ENCODE measurements at regions not wholly inside any gene's neighbourhood (a gene's known extent, or its start where the extent isn't known, plus 50 kb on each side); places are given as distances from the start of the nearest gene placed in this dataset.
"Not testable (repeated sequence)": the region's sequence is repeated elsewhere in the genome, so short reads cannot be mapped to it uniquely, and the experiment has no call there.

GRCh38 chr9:13436591-13436990, 157.1 kb upstream of the MPDZ start:
- no peak for DNase-seq

DNA sequence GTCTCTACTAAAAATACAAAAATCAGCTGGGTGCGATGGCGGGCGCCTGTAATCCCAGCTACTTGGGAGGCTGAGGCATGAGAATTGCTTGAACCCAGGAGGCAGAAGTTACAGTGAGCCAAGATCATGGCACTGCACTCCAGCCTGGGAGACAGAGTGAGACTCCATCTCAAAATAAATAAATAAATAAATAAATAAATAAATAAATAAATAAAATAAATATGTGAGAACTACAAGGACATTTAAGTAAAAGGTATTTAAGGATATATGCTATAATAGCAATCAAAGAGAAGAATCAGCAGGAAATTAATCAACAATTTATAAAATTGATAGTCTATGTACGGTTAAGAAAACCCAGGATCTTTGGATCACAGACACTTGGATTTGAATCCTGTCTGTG, 154.0 kb upstream of the MPDZ start:
- not testable (repeated sequence) for DNase-seq

GRCh38 chr9:13432904-13433303, 153.4 kb upstream of the MPDZ start:
- no peak for DNase-seq

GRCh38 chr9:13431692-13432091, 152.2 kb upstream of the MPDZ start:
- no peak for DNase-seq

DNA sequence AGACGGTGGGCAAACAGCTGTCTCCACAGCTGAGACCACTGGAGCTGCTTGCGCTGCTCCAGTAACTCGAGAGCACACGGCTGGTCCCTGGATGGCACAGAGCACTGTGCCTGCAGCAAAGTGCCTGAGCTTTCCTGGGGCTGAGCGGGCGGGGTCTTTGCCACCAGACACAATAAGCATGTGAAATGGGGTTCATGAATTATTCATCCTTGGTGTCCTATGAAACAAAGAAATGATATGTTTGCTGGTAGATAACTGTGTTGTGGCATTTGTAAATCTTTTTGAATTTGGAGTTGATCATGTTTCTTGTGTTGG, 151.7 kb upstream of the MPDZ start:
- no peak for DNase-seq

- no peak for DNase-seq
Observed at GRCh38 chr9:13430368-13431221, 151.1 kb upstream of the MPDZ start.

DNA sequence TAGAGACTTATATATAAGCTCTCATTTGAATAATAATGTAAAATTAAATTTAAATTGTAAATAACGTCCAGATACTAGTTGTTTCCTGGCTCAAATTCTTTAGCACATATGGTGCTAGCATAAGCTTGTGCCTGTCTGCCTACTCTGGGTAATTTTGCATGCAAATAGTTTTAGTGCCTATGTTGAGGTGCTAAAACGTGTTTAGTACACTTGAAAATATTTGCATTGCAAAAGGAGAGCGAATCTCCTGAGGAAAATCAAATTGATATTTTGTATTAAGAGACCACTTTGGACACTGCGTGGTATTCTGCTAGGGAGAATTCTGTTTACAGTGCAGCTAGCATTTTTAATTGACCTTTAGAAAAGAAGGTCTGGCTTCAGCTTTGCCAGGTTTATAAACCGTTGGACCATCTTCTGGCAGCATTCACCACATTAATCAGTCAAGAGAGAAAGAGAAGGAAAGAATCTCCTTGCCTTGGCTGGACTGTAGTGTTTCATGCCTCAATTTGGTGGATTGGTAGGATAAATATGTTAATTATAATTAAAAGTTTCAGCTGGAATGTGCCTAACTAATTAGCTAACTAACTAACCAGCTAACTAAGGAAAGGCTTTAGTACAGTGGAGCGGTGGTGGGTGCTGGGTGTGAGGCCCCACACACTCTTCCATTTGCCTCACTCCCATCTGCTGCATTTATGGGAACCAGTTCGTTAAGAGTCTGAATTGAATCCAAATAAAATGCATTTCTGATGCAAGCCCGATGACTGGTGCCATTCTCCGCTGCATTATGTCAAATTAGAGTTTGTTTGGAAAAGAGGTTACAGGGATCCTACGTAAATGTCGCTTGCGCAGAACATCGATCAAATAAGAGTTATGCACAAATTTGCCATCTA, 150.1 kb upstream of the MPDZ start:
- no peak for DNase-seq

DNA sequence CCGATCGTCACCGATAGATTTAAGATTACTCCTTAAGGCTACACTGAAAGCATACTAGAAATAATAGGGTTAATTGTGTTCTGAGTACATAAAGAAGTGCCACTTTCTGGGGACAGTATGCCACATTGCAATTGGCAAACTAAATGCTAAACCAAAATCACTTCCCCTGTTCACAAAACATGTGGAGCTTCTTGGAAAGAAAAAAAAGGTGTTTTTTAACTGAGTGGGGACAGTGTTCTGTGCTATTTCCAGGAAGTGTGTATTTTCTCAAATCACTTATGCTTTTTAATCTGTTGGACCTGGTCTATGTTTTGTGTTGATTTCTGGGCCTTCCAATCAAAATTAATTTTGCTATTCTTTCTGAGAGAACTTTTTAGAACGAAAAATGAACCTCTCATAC, 149.3 kb upstream of the MPDZ start:
- DNase-seq: no peak

DNA sequence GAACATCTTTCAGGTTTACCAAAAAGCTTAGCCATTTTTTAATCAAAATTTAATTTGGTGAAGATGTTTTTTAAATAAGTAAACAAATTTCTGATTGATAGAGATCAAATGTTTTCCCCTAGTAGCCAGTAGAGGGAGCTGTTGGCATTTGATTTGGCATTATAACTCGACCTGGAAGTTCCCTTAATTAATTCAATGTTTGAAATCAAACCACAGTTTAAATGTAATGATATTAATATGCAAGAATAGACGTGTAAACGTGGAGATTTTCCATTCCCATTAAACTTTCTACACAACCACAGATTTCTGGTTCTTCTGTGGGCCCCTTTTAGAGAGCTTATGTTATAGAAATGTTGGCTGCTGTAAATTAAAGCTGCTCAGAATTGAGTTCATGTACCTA, 148.1 kb upstream of the MPDZ start:
- peak; percentile 33 for DNase-seq

DNA sequence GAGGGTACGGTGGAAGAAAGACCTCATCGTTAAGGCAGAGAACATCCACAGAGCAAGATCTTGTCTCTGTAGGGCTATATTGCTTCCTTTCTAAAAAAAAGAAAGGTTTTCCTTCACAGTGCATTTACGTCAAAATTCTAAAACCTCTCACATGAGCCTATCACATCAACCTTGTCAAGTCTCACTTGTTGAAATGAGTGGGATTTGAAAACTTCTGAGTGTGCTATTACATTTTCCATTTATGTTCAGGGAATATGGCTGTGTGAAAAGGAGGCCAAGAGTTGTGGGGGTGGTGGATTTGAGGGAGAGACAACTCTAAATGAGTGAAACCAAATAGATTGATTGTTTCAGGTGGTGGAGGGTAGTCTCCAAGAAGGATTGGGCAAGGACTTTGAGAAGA, 147.1 kb upstream of the MPDZ start:
- DNase-seq: no peak

- no peak for DNase-seq
Observed at GRCh38 chr9:13424872-13425271, 145.4 kb upstream of the MPDZ start.

- DNase-seq: no peak
Observed at GRCh38 chr9:13424204-13424603, 144.7 kb upstream of the MPDZ start.

- DNase-seq: no peak
Observed at GRCh38 chr9:13414349-13414748, 134.9 kb upstream of the MPDZ start.

- peak; percentile 7 for DNase-seq
Observed at GRCh38 chr9:13412331-13412730, 132.8 kb upstream of the MPDZ start.

GRCh38 chr9:13411791-13412190, 132.3 kb upstream of the MPDZ start:
- no peak for DNase-seq

DNA sequence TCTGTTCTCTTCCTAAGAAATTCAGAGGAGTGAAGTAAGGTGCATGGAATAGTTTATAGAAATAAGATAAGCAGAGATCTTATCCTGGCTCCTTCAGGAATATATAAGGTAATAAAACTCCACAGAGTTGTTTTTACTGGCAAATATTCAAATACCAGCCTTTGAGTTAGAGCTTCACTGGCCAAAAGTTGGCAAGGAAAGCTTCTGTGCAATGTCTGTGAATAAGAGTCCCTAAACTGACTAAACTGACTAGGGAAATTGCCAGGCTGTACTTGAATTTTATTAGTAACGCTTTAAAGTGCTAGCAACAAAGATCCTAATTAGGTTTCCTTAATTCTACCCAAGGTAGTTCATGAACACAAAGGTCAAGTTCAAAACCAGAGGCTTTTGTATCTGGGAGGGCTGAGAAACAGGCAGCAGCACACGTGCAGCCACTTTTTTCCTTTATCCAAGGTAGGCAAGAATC, 131.1 kb upstream of the MPDZ start:
- peak; percentile 9 for DNase-seq

DNA sequence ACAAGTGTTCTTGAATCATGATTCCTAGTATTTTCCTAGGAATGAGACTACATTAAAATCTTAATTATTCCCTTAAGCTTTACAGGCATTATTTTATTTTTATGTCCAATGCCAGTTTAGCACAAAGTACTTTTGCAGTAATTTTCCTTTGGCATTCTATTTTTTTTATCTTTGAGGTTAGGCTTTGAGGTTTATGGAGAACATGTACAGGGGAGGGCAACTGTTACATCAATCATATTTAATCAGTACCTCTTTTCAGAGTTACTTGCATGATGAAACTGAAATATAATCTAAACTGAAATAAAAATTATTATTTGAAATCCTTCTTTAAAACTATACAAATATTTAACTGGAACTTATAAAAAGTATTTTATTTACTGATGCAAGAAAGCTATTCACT, 118.2 kb upstream of the MPDZ start:
- no peak for DNase-seq

DNA sequence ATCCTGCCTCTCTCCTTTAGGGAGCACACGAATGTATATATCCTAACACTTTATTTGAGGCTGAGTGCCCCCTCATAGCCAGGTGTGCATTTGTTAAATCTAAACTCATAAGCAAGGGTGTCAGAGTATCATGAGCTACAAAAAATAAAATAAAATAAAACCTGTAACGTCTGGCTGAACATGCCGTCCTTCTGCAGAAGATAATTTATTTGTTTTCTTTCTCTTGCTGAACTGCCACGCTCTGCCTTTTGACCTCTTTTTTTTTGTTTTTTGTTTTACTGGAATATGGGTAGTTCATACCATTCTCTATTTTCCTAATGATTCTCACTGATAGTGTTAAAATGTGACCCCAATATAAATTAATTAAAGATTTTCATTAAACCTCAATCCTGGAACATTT, 117.7 kb upstream of the MPDZ start:
- DNase-seq: no peak

DNA sequence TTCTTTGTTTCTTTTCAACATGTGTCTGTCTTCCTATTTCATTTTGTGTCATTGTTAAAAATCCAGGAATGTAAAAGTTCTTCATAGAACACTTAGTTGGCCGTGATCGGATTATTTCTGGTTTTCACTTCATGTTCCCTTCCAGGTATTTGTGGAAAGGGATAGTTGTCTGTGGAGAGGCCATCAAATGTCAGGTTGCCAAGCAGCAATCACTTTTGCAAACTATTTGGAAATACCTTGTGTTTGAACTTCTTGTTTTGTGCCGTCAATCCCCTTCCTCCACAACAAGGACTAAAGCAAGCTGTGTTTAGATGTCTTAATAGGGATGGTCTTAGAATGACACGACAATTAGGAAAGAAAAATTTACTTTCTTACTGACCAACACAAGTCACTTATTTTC, 116.9 kb upstream of the MPDZ start:
- DNase-seq: no peak

- peak; percentile 61 for DNase-seq
Observed at GRCh38 chr9:13395156-13395555, 115.7 kb upstream of the MPDZ start.

DNA sequence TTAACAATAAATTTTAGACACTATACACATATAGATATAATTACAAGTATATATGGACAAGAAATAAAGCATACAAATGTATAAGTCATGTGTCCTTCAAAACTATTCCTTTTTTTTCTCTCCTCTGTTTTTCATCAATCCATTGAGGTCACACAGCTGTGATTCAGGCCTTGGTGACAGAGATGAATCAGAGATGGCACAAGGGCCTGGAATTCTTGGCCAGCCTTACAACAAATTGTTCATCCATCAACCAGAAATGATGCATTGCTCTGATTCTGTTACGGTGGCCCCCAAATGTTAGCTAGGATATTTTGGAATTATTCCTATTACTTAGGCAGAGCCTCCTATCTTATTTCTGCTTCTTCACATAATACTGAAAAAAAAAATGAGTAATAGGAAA, 108.7 kb upstream of the MPDZ start:
- peak; percentile 63 for DNase-seq

DNA sequence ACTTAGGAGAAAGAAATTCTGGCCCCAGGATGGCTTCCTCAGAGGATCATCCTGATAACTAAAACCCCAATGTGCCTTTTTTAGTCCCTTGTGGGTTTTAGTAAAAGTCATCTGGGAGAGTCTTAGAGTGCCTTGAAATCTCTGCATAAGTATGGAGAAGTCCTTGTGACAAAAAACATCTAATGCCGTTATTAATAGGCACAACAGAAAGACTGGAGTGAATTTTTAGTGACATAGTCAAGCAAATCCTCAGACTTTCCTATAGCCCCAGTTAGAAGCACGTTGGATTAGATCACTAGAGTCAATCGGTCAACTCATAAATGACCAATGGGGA, 108.2 kb upstream of the MPDZ start:
- DNase-seq: no peak

DNA sequence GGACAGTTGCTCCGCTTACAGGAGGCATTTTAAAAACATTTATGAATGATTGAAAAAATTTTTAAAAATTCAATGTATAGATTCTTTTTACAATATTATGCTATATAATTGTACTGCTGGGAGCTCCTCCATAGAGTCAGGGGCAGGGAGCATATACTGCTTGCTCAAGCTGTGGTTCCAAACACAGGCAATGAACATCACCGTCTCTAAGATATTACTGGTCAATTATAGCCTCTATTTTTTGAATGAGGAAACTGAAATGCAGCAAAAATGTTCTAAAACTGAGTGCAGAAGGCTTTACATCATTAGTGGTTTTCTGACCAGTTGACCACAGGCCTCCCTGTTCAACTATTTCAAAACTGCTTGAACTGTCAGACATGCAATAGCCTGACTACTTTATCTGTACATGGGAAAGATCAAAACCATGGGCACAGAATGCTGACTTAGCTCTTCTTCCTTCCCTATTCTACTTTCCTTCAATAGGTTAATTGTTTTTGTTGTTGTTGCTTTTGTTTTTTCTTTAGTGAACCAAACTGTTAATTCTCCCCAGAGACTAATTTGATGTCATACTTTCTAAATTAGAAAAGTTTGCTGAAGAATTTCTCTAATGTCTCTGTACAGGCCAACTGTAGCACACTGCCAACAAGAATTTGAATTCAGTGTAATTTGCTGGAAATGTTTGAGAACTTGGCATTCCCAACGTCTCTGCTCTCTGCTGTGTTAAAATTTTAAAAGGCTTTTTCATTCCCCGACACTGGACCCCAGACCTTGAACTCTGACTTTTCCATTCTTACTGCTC, 107.6 kb upstream of the MPDZ start:
- DNase-seq: peak; percentile 25
